Peyer's patch (tissue), 4 donors: ENCODE measurements at regions not wholly inside any gene's neighbourhood (a gene's known extent, or its start where the extent isn't known, plus 50 kb on each side); places are given as distances from the start of the nearest gene placed in this dataset.

Experiments
- DNase-seq, 3 donors: peaks; one replicate each; pipeline ENCODE4 v3.0.0-alpha.2; 2017 to 2019
- H3K27ac ChIP-seq, 4 donors: fragments of 200-600 bp; sonication (generic); one replicate each; pipeline ENCODE4 v1.5.1; 2016 to 2019
- H3K27me3 ChIP-seq, 2 donors: fragments of 200-600 bp; sonication (generic); one replicate each; pipeline ENCODE4 v1.5.1; 2019
- H3K36me3 ChIP-seq, 3 donors: fragments of 200-600 bp; sonication (generic); one replicate each; pipeline ENCODE4 v1.5.1; 2016 to 2019
- H3K4me1 ChIP-seq, 4 donors: fragments of 200-600 bp; sonication (generic); one replicate each; pipeline ENCODE4 v1.5.1; 2016 to 2019
- H3K4me3 ChIP-seq, 4 donors: fragments of 200-600 bp; sonication (generic); 1 replicate in 3 of 4; 2 replicates in 1 of 4; pipeline ENCODE4 v1.5.1; 2016 to 2019; ENCODE audit warnings: mild to moderate bottlenecking in 1 of 4
- H3K9me3 ChIP-seq, 4 donors: fragments of 200-600 bp; sonication (generic); one replicate each; pipeline ENCODE4 v1.5.1; 2016 to 2019; ENCODE audit warnings: mild to moderate bottlenecking in 1 of 4
- CTCF ChIP-seq, 6 experiments: fragments of 450-650 bp in 4 of 6; fragments of 200-600 bp in 2 of 6; sonication (generic) in 1 of 6; IDR thresholded peaks; one replicate each; pipeline ENCODE4 v1.5.1; 2017 to 2019; ENCODE audit warnings: antibody characterized with exemption in 6 of 6, mild to moderate bottlenecking in 3 of 6, moderate library complexity in 1 of 6
- POLR2A ChIP-seq, 2 donors: fragments of 450-650 bp; IDR thresholded peaks; one replicate each; pipeline ENCODE4 v1.5.1; 2017; ENCODE audit warnings: antibody characterized with exemption in 2 of 2, mild to moderate bottlenecking in 2 of 2, moderate library complexity in 2 of 2

- no peaks in the 10 kb centered on the region for H3K27me3 ChIP-seq
- no peaks in the 10 kb centered on the region for H3K36me3 ChIP-seq
- no peak overlapping the region for H3K27ac ChIP-seq
- TF ChIP-seq CTCF (IDR thresholded peaks at IDR 0.05): no peak
- no peak for TF ChIP-seq POLR2A (IDR thresholded peaks at IDR 0.05)
- H3K4me1 ChIP-seq: no peaks in the 10 kb centered on the region
- H3K4me3 ChIP-seq: no peak overlapping the region
- no peaks in the 10 kb centered on the region for H3K9me3 ChIP-seq
- no peak for DNase-seq
These were observed 103.7 kb upstream of the AADACL2 start for GRCh38 chr3:151630035-151630434.

GRCh38 chr3:151625586-151625985, 108.1 kb upstream of the AADACL2 start:
- DNase-seq: no peak
- Histone ChIP-seq H3K27ac (no peak overlapping the region), H3K9me3 (no peaks in the 10 kb centered on the region), H3K27me3 (no peaks in the 10 kb centered on the region), H3K4me3 (no peak overlapping the region), H3K36me3 (no peaks in the 10 kb centered on the region), H3K4me1 (no peaks in the 10 kb centered on the region)
- TF ChIP-seq POLR2A (IDR thresholded peaks at IDR 0.05) (no peak), CTCF (IDR thresholded peaks at IDR 0.05) (no peak)

DNA sequence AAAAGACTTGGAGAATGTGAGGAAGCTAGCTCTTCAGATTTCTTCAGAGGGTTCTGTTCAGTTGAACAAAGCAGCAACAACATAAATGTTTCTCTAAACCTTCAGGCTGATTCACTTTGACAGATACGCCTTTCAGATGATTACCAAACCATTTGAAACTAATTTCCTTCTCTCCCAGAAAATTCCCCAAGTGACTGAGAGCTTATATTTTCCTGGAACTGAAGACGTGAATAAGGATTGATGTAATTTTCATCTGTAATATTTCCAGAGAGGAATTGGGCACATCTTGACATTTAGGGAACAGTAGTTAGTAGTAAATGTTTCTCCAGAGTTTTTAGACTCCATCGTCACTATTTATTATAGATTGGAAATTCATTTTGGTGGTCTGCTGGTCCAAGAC, 108.6 kb upstream of the AADACL2 start:
- no peaks in the 10 kb centered on the region for H3K4me1 ChIP-seq
- DNase-seq: no peak
- H3K27ac ChIP-seq: no peak overlapping the region
- TF ChIP-seq POLR2A (IDR thresholded peaks at IDR 0.05) (no peak), CTCF (IDR thresholded peaks at IDR 0.05) (no peak)
- no peaks in the 10 kb centered on the region for H3K9me3 ChIP-seq
- no peaks in the 10 kb centered on the region for H3K36me3 ChIP-seq
- no peaks in the 10 kb centered on the region for H3K27me3 ChIP-seq
- no peak overlapping the region for H3K4me3 ChIP-seq

DNA sequence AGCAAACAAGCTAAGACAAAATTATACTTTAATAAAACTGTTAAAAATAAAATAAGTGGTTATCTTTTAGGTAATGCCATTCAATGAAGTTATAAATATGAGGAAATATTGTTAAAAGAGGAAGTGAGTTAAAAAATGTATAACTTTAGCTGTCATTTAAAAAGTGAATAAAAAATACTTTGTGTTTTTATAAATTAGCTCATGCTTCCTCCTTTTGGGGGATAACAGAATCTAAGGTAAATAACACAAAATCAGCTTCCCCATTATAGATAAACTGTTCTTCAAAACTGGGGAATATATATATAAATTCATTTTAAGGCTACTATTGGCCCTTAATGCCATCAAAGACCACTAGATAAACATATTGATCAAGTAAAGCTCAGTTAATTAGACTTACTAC, 113.7 kb upstream of the AADACL2 start:
- no peak for TF ChIP-seq CTCF (IDR thresholded peaks at IDR 0.05)
- no peak for TF ChIP-seq POLR2A (IDR thresholded peaks at IDR 0.05)
- no peaks in the 10 kb centered on the region for H3K4me1 ChIP-seq
- H3K36me3 ChIP-seq: no peaks in the 10 kb centered on the region
- no peak overlapping the region for H3K27ac ChIP-seq
- no peak for DNase-seq
- H3K4me3 ChIP-seq: no peak overlapping the region
- H3K27me3 ChIP-seq: no peaks in the 10 kb centered on the region
- H3K9me3 ChIP-seq: no peaks in the 10 kb centered on the region

DNA sequence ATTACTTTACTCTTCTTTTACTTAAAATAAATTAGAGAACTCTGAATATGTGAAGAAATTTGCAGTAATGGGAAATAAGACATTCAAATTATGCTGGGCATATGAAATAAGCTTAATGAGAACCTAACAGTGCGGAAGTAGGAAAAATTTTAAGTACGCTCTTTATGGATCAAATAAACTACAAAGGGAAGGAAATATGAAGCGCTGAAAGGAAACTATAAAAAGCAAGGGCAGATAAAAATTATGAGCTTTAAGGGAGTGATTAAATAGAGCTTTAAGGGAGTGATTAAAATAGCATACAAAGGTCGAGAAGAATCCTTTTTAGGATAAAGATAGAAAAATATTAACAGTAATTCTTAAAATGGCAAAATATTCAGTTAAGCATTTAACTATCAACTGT, 118.3 kb upstream of the AADACL2 start:
- H3K27me3 ChIP-seq: no peaks in the 10 kb centered on the region
- no peaks in the 10 kb centered on the region for H3K36me3 ChIP-seq
- H3K4me3 ChIP-seq: no peak overlapping the region
- no peaks in the 10 kb centered on the region for H3K4me1 ChIP-seq
- TF ChIP-seq POLR2A (IDR thresholded peaks at IDR 0.05) (no peak), CTCF (IDR thresholded peaks at IDR 0.05) (no peak)
- no peak for DNase-seq
- H3K27ac ChIP-seq: no peak overlapping the region
- no peaks in the 10 kb centered on the region for H3K9me3 ChIP-seq

DNA sequence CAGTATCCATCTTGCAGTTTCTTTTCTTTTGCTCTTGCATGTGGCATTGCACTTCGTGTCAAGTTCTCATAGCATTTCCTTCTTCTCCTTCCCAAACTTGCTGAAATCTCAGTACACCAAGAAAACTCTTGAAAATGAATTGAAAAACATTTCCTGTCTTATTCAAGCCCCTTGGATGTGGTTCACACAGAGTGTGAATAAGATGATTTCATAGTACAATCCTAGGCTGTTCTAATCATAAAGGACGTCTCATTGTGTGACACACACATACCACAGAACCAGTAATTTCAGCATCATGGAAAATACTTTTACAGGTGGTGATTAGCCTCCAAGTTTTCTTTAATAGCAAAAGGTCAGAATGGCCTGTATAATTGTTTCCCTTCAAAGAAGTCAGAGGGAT, 121.6 kb upstream of the AADACL2 start:
- Histone ChIP-seq H3K36me3 (no peaks in the 10 kb centered on the region), H3K4me1 (no peaks in the 10 kb centered on the region), H3K4me3 (no peak overlapping the region), H3K27ac (no peak overlapping the region), H3K9me3 (no peaks in the 10 kb centered on the region), H3K27me3 (no peaks in the 10 kb centered on the region)
- no peak for DNase-seq
- TF ChIP-seq CTCF (IDR thresholded peaks at IDR 0.05) (no peak), POLR2A (IDR thresholded peaks at IDR 0.05) (no peak)
